BJ (cell line): ENCODE measurements at regions not wholly inside any gene's neighbourhood (a gene's known extent, or its start where the extent isn't known, plus 50 kb on each side); places are given as distances from the start of the nearest gene placed in this dataset.

Source experiments
- CTCF ChIA-PET: fragments of 350-600 bp; formaldehyde crosslinking; extraction: SDS; loops from one replicate; lab custom pipeline; 2021; ENCODE audit warnings: antibody characterized with exemption, inconsistent platforms; lab: Yijun Ruan, JAX
- POLR2A ChIA-PET: fragments of 300-600 bp; sonication (Branson Sonifier 250); formaldehyde crosslinking; extraction: SDS; loops from one replicate; lab custom pipeline; 2021; ENCODE audit warnings: antibody characterized with exemption; lab: Charles Lee
- DNase-seq: peaks from one replicate; pipeline ENCODE4 v3.0.0-alpha.2; 2011; ENCODE audit warnings: low read depth
- H3K27me3 ChIP-seq: 2 replicates; pipeline ENCODE4 v1.6.0; 2011; ENCODE audit warnings: low read length; ENCODE audit not compliant: control insufficient read depth, insufficient read depth
- H3K36me3 ChIP-seq: 2 replicates; pipeline ENCODE4 v1.5.1; 2011; ENCODE audit warnings: low read length; ENCODE audit not compliant: control insufficient read depth, insufficient read depth
- H3K4me3 ChIP-seq: 2 replicates; pipeline ENCODE4 v1.5.1; 2011; ENCODE audit warnings: low read depth, mild to moderate bottlenecking, control low read depth, low read length
- TF ChIP-seq, protein P1 (sequence below): IDR thresholded peaks from 2 replicates; pipeline ENCODE4 v1.5.1; 2011; ENCODE audit warnings: low read depth, mild to moderate bottlenecking, control low read depth, inconsistent platforms, low read length, moderate library complexity; ENCODE audit not compliant: insufficient read depth

DNA sequence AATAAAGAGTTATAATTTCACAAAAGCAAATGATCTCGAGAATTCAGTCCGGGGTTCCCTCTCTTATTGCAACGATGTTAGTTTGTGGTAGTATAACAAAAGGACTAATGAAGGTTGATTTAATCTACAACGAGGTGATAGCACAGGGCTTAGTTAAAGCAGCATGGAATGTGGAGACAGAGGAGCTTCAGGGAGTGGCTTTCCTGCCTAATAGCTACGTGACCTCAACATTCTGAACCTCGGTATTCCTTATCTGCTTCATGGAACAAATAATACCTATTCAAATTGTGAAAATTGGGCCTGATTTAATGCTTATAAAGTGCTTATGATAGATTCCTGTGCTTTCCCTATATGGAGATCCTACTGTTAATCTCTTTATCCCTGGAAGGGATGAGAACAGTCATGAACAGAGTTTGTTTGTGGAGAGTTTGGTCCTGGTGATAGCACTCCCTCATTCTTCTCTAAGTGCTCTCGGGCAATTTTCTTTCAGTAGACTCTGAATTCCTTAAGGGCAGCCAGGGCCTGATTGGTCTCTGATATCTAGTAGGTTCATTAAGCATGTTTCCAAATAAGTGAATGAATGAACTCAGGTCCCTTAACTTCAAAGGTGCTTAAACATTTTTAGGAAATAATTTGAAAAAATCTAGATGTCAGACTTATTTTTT lies 104.1 kb upstream of the TUT7 start:
- DNase-seq: no peak
- Histone ChIP-seq H3K36me3 (no peaks in the 10 kb centered on the region), H3K27me3 (no peaks in the 10 kb centered on the region), H3K4me3 (no peak overlapping the region)
- TF ChIP-seq, protein P1, sequence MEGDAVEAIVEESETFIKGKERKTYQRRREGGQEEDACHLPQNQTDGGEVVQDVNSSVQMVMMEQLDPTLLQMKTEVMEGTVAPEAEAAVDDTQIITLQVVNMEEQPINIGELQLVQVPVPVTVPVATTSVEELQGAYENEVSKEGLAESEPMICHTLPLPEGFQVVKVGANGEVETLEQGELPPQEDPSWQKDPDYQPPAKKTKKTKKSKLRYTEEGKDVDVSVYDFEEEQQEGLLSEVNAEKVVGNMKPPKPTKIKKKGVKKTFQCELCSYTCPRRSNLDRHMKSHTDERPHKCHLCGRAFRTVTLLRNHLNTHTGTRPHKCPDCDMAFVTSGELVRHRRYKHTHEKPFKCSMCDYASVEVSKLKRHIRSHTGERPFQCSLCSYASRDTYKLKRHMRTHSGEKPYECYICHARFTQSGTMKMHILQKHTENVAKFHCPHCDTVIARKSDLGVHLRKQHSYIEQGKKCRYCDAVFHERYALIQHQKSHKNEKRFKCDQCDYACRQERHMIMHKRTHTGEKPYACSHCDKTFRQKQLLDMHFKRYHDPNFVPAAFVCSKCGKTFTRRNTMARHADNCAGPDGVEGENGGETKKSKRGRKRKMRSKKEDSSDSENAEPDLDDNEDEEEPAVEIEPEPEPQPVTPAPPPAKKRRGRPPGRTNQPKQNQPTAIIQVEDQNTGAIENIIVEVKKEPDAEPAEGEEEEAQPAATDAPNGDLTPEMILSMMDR: no peak
- CTCF ChIA-PET: interaction anchor here (1.3 kb wide), 1 partner anchor 24 kb away, joined by 8 read pairs; no protein-coding TSS in a partner anchor
- POLR2A ChIA-PET: no interaction called here

- Histone ChIP-seq H3K27me3 (no peaks in the 10 kb centered on the region), H3K4me3 (no peak overlapping the region), H3K36me3 (no peaks in the 10 kb centered on the region)
- POLR2A ChIA-PET: no interaction called here
- DNase-seq: no peak
- TF ChIP-seq, protein P1: no peak
- CTCF ChIA-PET: no interaction called here
Measured at GRCh38 chr9:86456416-86456815, 102.2 kb upstream of the TUT7 start.

GRCh38 chr9:86454701-86455615 lies 100.7 kb upstream of the TUT7 start:
- no peak for DNase-seq
- CTCF ChIA-PET: interaction anchor here (2.0 kb wide), 1 partner anchor 21 kb away, joined by 6 read pairs; no protein-coding TSS in a partner anchor
- POLR2A ChIA-PET: no interaction called here
- H3K36me3 ChIP-seq: no peaks in the 10 kb centered on the region
- TF ChIP-seq, protein P1: no peak
- no peak overlapping the region for H3K4me3 ChIP-seq
- H3K27me3 ChIP-seq: no peaks in the 10 kb centered on the region

DNA sequence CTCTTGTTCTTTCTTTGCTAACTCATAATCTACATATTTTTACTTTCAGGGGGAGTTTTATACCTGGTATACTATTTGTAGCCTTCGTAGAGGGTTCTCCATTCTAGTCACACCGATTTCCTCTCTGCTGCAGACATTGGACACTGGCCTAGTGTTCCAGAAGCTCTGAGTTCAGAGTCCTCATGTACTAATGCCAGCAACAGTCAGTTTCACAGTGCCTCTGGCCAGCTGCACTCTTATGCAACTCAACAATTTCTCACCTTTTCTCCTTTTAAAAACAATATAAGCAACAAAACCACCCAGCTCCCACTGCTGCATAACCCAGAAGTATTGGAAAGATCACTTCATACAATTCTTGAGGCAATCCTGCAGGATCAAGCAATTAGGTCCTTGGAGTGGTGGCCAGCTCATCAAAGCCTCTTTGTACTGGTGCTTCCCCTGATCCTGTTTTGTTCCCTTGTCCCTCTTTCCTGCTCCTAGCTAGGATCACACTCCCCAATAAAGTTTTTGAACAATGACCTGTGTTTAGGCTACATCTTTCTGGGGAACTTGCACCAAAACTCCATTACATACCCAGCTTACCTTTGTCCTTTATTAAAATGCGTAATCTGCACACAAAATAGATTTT lies 98.1 kb upstream of the TUT7 start:
- POLR2A ChIA-PET: interaction anchor here (0.5 kb wide), 1 partner anchor 11 kb away, joined by 5 read pairs; no protein-coding TSS in a partner anchor
- Histone ChIP-seq H3K36me3 (no peaks in the 10 kb centered on the region), H3K27me3 (no peaks in the 10 kb centered on the region), H3K4me3 (no peak overlapping the region)
- TF ChIP-seq, protein P1: no peak
- no peak for DNase-seq
- CTCF ChIA-PET: interaction anchor here (1.0 to 1.3 kb wide), 2 partner anchors 10 to 28 kb away, joined by 3 to 4 read pairs; no protein-coding TSS in a partner anchor

DNA sequence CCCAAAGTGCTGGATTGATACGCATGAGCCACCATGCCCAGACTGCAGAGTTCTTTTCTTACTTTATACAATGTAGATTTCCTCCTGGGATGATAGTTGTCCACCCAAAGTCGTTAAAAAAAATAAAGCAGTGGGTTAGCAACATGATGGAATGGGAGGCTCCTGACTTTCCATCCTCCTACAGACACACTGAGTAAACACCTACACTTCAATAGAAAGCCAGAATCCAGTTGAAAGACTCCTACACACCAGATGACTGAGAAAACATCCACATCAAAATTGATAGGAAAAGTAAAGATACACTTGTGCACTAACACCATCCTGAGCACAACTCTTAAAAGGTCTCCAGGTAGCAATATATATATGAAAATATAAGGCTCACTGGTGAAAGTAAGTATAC lies 95.0 kb upstream of the TUT7 start:
- H3K36me3 ChIP-seq: no peaks in the 10 kb centered on the region
- TF ChIP-seq, protein P1: no peak
- ChIA-PET CTCF (interaction anchor here (1.1 kb wide), 1 partner anchor 15 kb away, joined by 3 read pairs; no protein-coding TSS in a partner anchor), POLR2A (no interaction called here)
- no peak overlapping the region for H3K4me3 ChIP-seq
- DNase-seq: no peak
- H3K27me3 ChIP-seq: no peaks in the 10 kb centered on the region
